ENCODE measurements at regions not wholly inside any gene's neighbourhood (a gene's known extent, or its start where the extent isn't known, plus 50 kb on each side); places are given as distances from the start of the nearest gene placed in this dataset.

GRCh38 chr14:104521816-104522745 is 57.5 kb upstream of the C14orf180 start:
- no peak for TF ChIP-seq CTCF (IDR thresholded peaks at IDR 0.05)
- TF ChIP-seq EZH2phosphoT487 (IDR thresholded peaks at IDR 0.05; ENCODE audit: borderline replicate concordance, low read depth) = no peak
- TF ChIP-seq REST (IDR thresholded peaks at IDR 0.05; ENCODE audit: low read depth, low read length) = no peak
- TF ChIP-seq, protein P1, sequence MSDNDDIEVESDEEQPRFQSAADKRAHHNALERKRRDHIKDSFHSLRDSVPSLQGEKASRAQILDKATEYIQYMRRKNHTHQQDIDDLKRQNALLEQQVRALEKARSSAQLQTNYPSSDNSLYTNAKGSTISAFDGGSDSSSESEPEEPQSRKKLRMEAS (IDR thresholded peaks at IDR 0.05; ENCODE audit: low read depth) = no peak
- no peak for TF ChIP-seq FOXJ3 (CRISPR knock-in tag; IDR thresholded peaks at IDR 0.05)
- TF ChIP-seq RAD21 (IDR thresholded peaks at IDR 0.05; ENCODE audit: low read length) = no peak
- TF ChIP-seq IRF3 (IDR thresholded peaks at IDR 0.05; ENCODE audit: low read depth, low read length) = no peak
- TF ChIP-seq POLR2AphosphoS5 (IDR thresholded peaks at IDR 0.05; ENCODE audit: low read depth, low read length) = no peak
- no peak for TF ChIP-seq USF1 (IDR thresholded peaks at IDR 0.05; ENCODE audit: borderline replicate concordance, low read depth)
- no peak for TF ChIP-seq JUND (IDR thresholded peaks at IDR 0.05)
- TF ChIP-seq NRF1 (IDR thresholded peaks at IDR 0.05; ENCODE audit: low read depth, low read length) = no peak

All from SK-N-SH (cell line).